Gastrocnemius medialis (tissue), 4 donors: ENCODE measurements at regions not wholly inside any gene's neighbourhood (a gene's known extent, or its start where the extent isn't known, plus 50 kb on each side); places are given as distances from the start of the nearest gene placed in this dataset.

Source experiments
- POLR2A ChIP-seq, 2 donors: fragments of 450-650 bp; IDR thresholded peaks; one replicate each; pipeline ENCODE4 v1.6.1; 2017; ENCODE audit warnings: antibody characterized with exemption in 2 of 2, mild to moderate bottlenecking in 2 of 2, moderate library complexity in 2 of 2
- TF ChIP-seq, protein P1 (sequence below), 5 experiments: fragments of 450-650 bp in 3 of 5; fragments of 200-600 bp in 2 of 5; sonication (generic) in 2 of 5; IDR thresholded peaks in 4 of 5; conservative IDR thresholded peaks in 1 of 5; 1 replicate in 4 of 5; 2 replicates in 1 of 5; pipeline ENCODE4 v1.5.1; 2016 to 2019; ENCODE audit warnings: antibody characterized with exemption in 5 of 5, mild to moderate bottlenecking in 3 of 5, moderate library complexity in 3 of 5

DNA sequence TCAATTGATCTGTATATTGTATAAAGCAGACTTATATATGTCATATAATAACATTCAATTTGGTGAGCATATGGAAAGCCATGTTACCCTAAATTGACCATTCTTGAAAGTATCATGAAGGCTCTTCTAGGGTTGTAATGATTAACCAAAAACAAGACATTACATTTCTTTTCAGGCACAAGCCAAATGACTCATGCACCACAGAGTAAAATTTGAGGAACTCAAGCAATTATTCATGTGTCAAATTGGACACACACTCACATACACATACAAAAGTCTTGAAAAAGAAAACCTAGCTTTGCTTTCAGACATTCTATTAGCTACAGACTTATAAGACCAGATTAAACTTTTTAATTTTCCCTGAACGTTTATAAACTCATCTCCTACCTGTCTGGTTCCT, 146.5 kb upstream of the PCDH18 start:
- no peak for TF ChIP-seq POLR2A (IDR thresholded peaks at IDR 0.05)
- TF ChIP-seq, protein P1, sequence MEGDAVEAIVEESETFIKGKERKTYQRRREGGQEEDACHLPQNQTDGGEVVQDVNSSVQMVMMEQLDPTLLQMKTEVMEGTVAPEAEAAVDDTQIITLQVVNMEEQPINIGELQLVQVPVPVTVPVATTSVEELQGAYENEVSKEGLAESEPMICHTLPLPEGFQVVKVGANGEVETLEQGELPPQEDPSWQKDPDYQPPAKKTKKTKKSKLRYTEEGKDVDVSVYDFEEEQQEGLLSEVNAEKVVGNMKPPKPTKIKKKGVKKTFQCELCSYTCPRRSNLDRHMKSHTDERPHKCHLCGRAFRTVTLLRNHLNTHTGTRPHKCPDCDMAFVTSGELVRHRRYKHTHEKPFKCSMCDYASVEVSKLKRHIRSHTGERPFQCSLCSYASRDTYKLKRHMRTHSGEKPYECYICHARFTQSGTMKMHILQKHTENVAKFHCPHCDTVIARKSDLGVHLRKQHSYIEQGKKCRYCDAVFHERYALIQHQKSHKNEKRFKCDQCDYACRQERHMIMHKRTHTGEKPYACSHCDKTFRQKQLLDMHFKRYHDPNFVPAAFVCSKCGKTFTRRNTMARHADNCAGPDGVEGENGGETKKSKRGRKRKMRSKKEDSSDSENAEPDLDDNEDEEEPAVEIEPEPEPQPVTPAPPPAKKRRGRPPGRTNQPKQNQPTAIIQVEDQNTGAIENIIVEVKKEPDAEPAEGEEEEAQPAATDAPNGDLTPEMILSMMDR (IDR thresholded peaks at IDR 0.05 in 4 of 5, conservative IDR thresholded peaks at IDR 0.05 in 1 of 5): no peak
